Heart right ventricle (tissue), 16 donors: ENCODE measurements at regions not wholly inside any gene's neighbourhood (a gene's known extent, or its start where the extent isn't known, plus 50 kb on each side); places are given as distances from the start of the nearest gene placed in this dataset.

Experiments
- ATAC-seq, 8 donors: fragments of 200-7000 bp; cut with Tn5 transposase; one replicate each; pipeline ENCODE4 v1.9.1; 2020; ENCODE audit warnings: mild to moderate bottlenecking in 8 of 8, moderate library complexity in 8 of 8, moderate number of reproducible peaks in 1 of 8
- DNase-seq, 2 donors: peaks; one replicate each; pipeline ENCODE4 v3.0.0-alpha.2; 2020
- H3K27ac ChIP-seq, 10 donors: fragments of 200-600 bp; sonication (generic) in 2 of 10; one replicate each; pipeline versions ENCODE4 v1.5.0 to v1.8.0; 2020 to 2022; ENCODE audit warnings: mild to moderate bottlenecking in 3 of 10
- H3K27me3 ChIP-seq, 7 donors: fragments of 200-600 bp; one replicate each; pipeline ENCODE4 v1.8.0; 2021 to 2022; ENCODE audit warnings: mild to moderate bottlenecking in 2 of 7
- H3K36me3 ChIP-seq, 9 donors: fragments of 200-600 bp; sonication (generic) in 1 of 9; one replicate each; pipeline versions ENCODE4 v1.5.0 to v1.8.0; 2020 to 2022; ENCODE audit warnings: mild to moderate bottlenecking in 2 of 9
- H3K4me1 ChIP-seq, 9 donors: fragments of 200-600 bp; sonication (generic) in 1 of 9; one replicate each; pipeline versions ENCODE4 v1.5.0 to v1.8.0; 2020 to 2022; ENCODE audit warnings: mild to moderate bottlenecking in 4 of 9
- H3K4me3 ChIP-seq, 10 donors: fragments of 200-600 bp; sonication (generic) in 2 of 10; one replicate each; pipeline versions ENCODE4 v1.5.0 to v1.8.0; 2020 to 2022; ENCODE audit warnings: mild to moderate bottlenecking in 7 of 10, moderate library complexity in 2 of 10
- H3K9me3 ChIP-seq, 11 donors: fragments of 200-600 bp in 10 of 11; sonication (generic) in 2 of 11; one replicate each; pipeline versions ENCODE4 v1.5.0 to v1.8.0; 2013 to 2022; ENCODE audit warnings: mild to moderate bottlenecking in 2 of 11, control low read depth in 1 of 11, moderate library complexity in 1 of 11
- CTCF ChIP-seq, 9 donors: fragments of 200-600 bp; sonication (generic) in 2 of 9; IDR thresholded peaks; one replicate each; pipeline versions ENCODE4 v1.5.0 to v1.8.0; 2021 to 2022; ENCODE audit warnings: antibody characterized with exemption in 9 of 9, mild to moderate bottlenecking in 5 of 9, moderate library complexity in 1 of 9
- WGBS, 2 donors: extraction: QIAGEN DNeasy Blood & Tissue Kit; methylation state at CpG; one replicate each; pipeline ENCODE4 v1.1.7; 2013; ENCODE audit warnings: inconsistent platforms in 1 of 2; 5-methylcytosine and 5-hydroxymethylcytosine counted together
- intact Hi-C, 10 donors: fragments of 100-400 bp; cut with DNase I; formaldehyde crosslinking; loops; one replicate each; pipeline versions ENCODE4 v1.11.1 to v1.14.2; 2022
- donor health status: Arrhythmogenic right ventricular cardiomyopathy.
- donor health status: ischemic (EF 13 %, LVEDD 7.1; RV severe dilation, severe dysfunction).
- donor health status: healthy with polysubstance abuse.
- donor health status: DM: no; HTN: yes; CAD: no.
- donor health status: DM: no; HTN: no; CAD: no.
- donor health status: ischemic (EF 25% LVEDD 6.9; RV normal size, moderate dysfunction).
- donor health status: ischemic (EF 25% LVEDD 5.7; RV mildly dilated, moderate dysfunction).
- donor health status: healthy.
- donor health status: DM: yes; HTN: yes; CAD: no.
- donor health status: Ischemic cardiomyopathy.
- donor health status: ischemic (EF 35%, LVEDD 5.7; RV mildly dilated, moderate dysfunction).
- donor health status: nonischemic (EF 11% LVEDD 7.7; RV severe dilation, severe dysfunction).
- donor health status: DM: yes; HTN: yes; CAD: no.
- donor health status: PGD.
- donor health status: ischemic (EF 29% LVEDD 5.4; RV normal size, mild dysfunction).
- donor health status: nonischemic (EF 23%, LVEDD 6.1; RV moderate dilation, normal function).

- WGBS, 2 donors, result 89 to 95% methylated on average over 5 of the region's 5 CpGs
These were observed 320.1 kb downstream of the AGTPBP1 start for GRCh38 chr9:85421641-85422040.

GRCh38 chr9:85420750-85421149 is 321.0 kb downstream of the AGTPBP1 start:
- Histone ChIP-seq H3K27me3 (peaks cover 0 to 11% (median under 1%) of the 10 kb centered on the region in 7 donors), H3K4me1 (peaks cover 0 to 7% (median 0%) of the 10 kb centered on the region in 9 donors), H3K9me3 (peaks cover 0 to 8% (median 0%) of the 10 kb centered on the region in 11 donors), H3K4me3 (no peak overlapping the region), H3K36me3 (no peaks in the 10 kb centered on the region), H3K27ac (no peak overlapping the region)
- WGBS, 2 donors, result 40 to 57% methylated on average over 4 of the region's 4 CpGs
- ATAC-seq (no peak), DNase-seq (no peak)
- intact Hi-C loops, result no loop called here
- TF ChIP-seq CTCF (IDR thresholded peaks at IDR 0.05), result no peak

More at GRCh38 chr9:85421641-85422040, 320.1 kb downstream of the AGTPBP1 start:
- Histone ChIP-seq H3K27ac (no peak overlapping the region), H3K4me1 (peaks cover 0 to 7% (median 0%) of the 10 kb centered on the region in 9 donors), H3K36me3 (no peaks in the 10 kb centered on the region), H3K4me3 (no peak overlapping the region), H3K9me3 (peaks cover 0 to 8% (median 0%) of the 10 kb centered on the region in 11 donors), H3K27me3 (peaks cover 0 to 11% (median 0%) of the 10 kb centered on the region in 7 donors)
- intact Hi-C loops, result no loop called here
- TF ChIP-seq CTCF (IDR thresholded peaks at IDR 0.05), result no peak
- no peak for ATAC-seq
- DNase-seq, result no peak

GRCh38 chr9:85417674-85418073 is 324.1 kb downstream of the AGTPBP1 start:
- Histone ChIP-seq H3K4me3 (no peak overlapping the region), H3K9me3 (peaks cover 0 to 4% (median 0%) of the 10 kb centered on the region in 11 donors), H3K27me3 (peaks cover 0 to 13% (median 0%) of the 10 kb centered on the region in 7 donors), H3K4me1 (no peaks in the 10 kb centered on the region), H3K27ac (no peak overlapping the region), H3K36me3 (no peaks in the 10 kb centered on the region)
- intact Hi-C loops, result no loop called here
- ATAC-seq (no peak), DNase-seq (no peak)
- TF ChIP-seq CTCF (IDR thresholded peaks at IDR 0.05), result no peak
- WGBS, 2 donors, result 84 to 90% methylated on average over 3 of the region's 3 CpGs

- no peak for TF ChIP-seq CTCF (IDR thresholded peaks at IDR 0.05)
- Histone ChIP-seq H3K27ac (no peak overlapping the region), H3K36me3 (no peaks in the 10 kb centered on the region), H3K9me3 (no peaks in the 10 kb centered on the region), H3K4me3 (no peak overlapping the region), H3K4me1 (no peaks in the 10 kb centered on the region), H3K27me3 (peaks cover 0 to 13% (median 0%) of the 10 kb centered on the region in 7 donors)
- intact Hi-C loops, result no loop called here
- ATAC-seq, result no peak
- no peak for DNase-seq
- WGBS, 2 donors, result 80 to 91% methylated on average over 1 of the region's 1 CpG
These were observed 325.0 kb downstream of the AGTPBP1 start for GRCh38 chr9:85416715-85417114.
